H1 (cell line): ENCODE measurements at regions not wholly inside any gene's neighbourhood (a gene's known extent, or its start where the extent isn't known, plus 50 kb on each side); places are given as distances from the start of the nearest gene placed in this dataset.

Experiments used
- CTCF ChIA-PET: fragments of 300-600 bp; sonication (Branson Sonifier 250); formaldehyde crosslinking; loops from one replicate; lab custom pipeline; 2021; ENCODE audit not compliant: partially characterized antibody; lab: Charles Lee
- POLR2A ChIA-PET: fragments of 300-600 bp; sonication (Branson Sonifier 250); formaldehyde crosslinking; loops from one replicate; lab custom pipeline; 2021; ENCODE audit warnings: inconsistent platforms; ENCODE audit not compliant: partially characterized antibody; lab: Charles Lee
- DNase-seq, 2 experiments: peaks; one replicate each; pipeline versions ENCODE4 v3.0.0 to v3.0.0-alpha.2; 2010 to 2022; ENCODE audit warnings: low spot score in 2 of 2, low read depth in 1 of 2, mixed read lengths in 1 of 2
- FAIRE-seq: peaks from 2 replicates; lab custom pipeline; 2011; peaks lifted over from hg19 to GRCh38; lab: Jason Lieb, UNC
- H2AFZ ChIP-seq: 2 replicates; pipeline ENCODE4 v1.8.1; 2012; ENCODE audit warnings: low read length, inconsistent platforms
- H2AK5ac ChIP-seq: 2 replicates; pipeline ENCODE4 v1.6.1; 2013; ENCODE audit warnings: low read depth, low read length
- H2BK120ac ChIP-seq: replicated peaks from 2 replicates; pipeline ENCODE3; 2013; ENCODE audit warnings: low read depth, low read length, inconsistent platforms
- H2BK12ac ChIP-seq: 2 replicates; pipeline ENCODE4 v1.6.1; 2013; ENCODE audit warnings: low read depth, low read length
- H2BK15ac ChIP-seq: 2 replicates; pipeline ENCODE4 v1.6.1; 2013; ENCODE audit warnings: low read length
- H2BK20ac ChIP-seq: 2 replicates; pipeline ENCODE4 v1.6.1; 2013; ENCODE audit warnings: low read length
- H2BK5ac ChIP-seq: 2 replicates; pipeline ENCODE4 v1.6.1; 2013; ENCODE audit warnings: low read depth, low read length
- H3K14ac ChIP-seq: 2 replicates; pipeline ENCODE4 v1.6.1; 2013; ENCODE audit warnings: inconsistent platforms; ENCODE audit not compliant: insufficient read length
- H3K18ac ChIP-seq: 2 replicates; pipeline ENCODE4 v1.6.1; 2013; ENCODE audit warnings: low read length; ENCODE audit errors: extremely low read depth
- H3K23ac ChIP-seq: 2 replicates; pipeline ENCODE4 v1.6.1; 2013; ENCODE audit warnings: inconsistent platforms; ENCODE audit not compliant: insufficient read length
- H3K23me2 ChIP-seq: 2 replicates; pipeline ENCODE4 v1.6.1; 2013; ENCODE audit warnings: low read depth, low read length
- H3K27ac ChIP-seq: 2 replicates; pipeline ENCODE4 v1.6.1; 2011; ENCODE audit warnings: low read depth, low read length, inconsistent platforms
- H3K27me3 ChIP-seq, 4 experiments: replicated peaks in 1 of 4; 1 replicate in 1 of 4; 2 replicates in 3 of 4; pipeline versions ENCODE4 v1.6.1 to v1.8.1; 2011 to 2013; ENCODE audit warnings: low read length in 3 of 4, mild to moderate bottlenecking in 3 of 4, inconsistent platforms in 2 of 4, mixed read lengths in 2 of 4, moderate library complexity in 1 of 4; ENCODE audit not compliant: control insufficient read depth in 3 of 4, insufficient read depth in 3 of 4; ENCODE audit errors: extremely low read depth in 1 of 4
- H3K36me3 ChIP-seq, 4 experiments: 2 replicates each; pipeline versions ENCODE4 v1.6.1 to v1.8.1; 2011 to 2013; ENCODE audit warnings: mild to moderate bottlenecking in 4 of 4, low read length in 3 of 4, moderate library complexity in 2 of 4, control low read depth in 1 of 4, inconsistent platforms in 1 of 4; ENCODE audit not compliant: insufficient read depth in 4 of 4, control insufficient read depth in 2 of 4
- H3K4ac ChIP-seq: replicated peaks from 2 replicates; pipeline ENCODE3; 2013; ENCODE audit warnings: low read length, low read depth, mixed read lengths, inconsistent platforms; ENCODE audit not compliant: insufficient read length
- H3K4me1 ChIP-seq, 4 experiments: replicated peaks in 1 of 4; 1 replicate in 1 of 4; 2 replicates in 3 of 4; pipeline versions ENCODE4 v1.6.1 to v1.8.1; 2011 to 2013; ENCODE audit warnings: low read length in 3 of 4, inconsistent platforms in 2 of 4, mixed read lengths in 1 of 4; ENCODE audit not compliant: insufficient read depth in 4 of 4, control insufficient read depth in 3 of 4
- H3K4me2 ChIP-seq, 2 experiments: 2 replicates each; pipeline versions ENCODE4 v1.6.1 to v1.8.1; 2011 to 2013; ENCODE audit warnings: low read depth in 2 of 2, low read length in 2 of 2, control low read depth in 1 of 2, inconsistent platforms in 1 of 2, mild to moderate bottlenecking in 1 of 2; ENCODE audit not compliant: insufficient read depth in 1 of 2
- H3K4me3 ChIP-seq, 4 experiments: fragments of 200-600, 300-600 bp in 1 of 4; sonication (generic), shearing (Covaris generic), sonication (Bioruptor Twin) in 1 of 4; 2 replicates each; pipeline versions ENCODE4 v1.5.1 to v1.8.1; 2011 to 2016; ENCODE audit warnings: low read length in 4 of 4, low read depth in 3 of 4, control low read depth in 2 of 4, inconsistent platforms in 2 of 4, mild to moderate bottlenecking in 2 of 4, mixed read lengths in 1 of 4, moderate library complexity in 1 of 4; ENCODE audit not compliant: insufficient read depth in 2 of 4; ENCODE audit errors: extremely low read depth in 1 of 4
- H3K56ac ChIP-seq: replicated peaks from 2 replicates; pipeline ENCODE3; 2013; ENCODE audit warnings: low read depth, mild to moderate bottlenecking, mixed read lengths, low read length, inconsistent platforms; ENCODE audit not compliant: insufficient read length
- H3K79me1 ChIP-seq: 2 replicates; pipeline ENCODE4 v1.6.1; 2013; ENCODE audit warnings: low read depth, low read length, control low read depth
- H3K79me2 ChIP-seq, 2 experiments: 2 replicates each; pipeline versions ENCODE4 v1.6.1 to v1.8.1; 2012 to 2013; ENCODE audit warnings: low read length in 2 of 2, mild to moderate bottlenecking in 2 of 2, inconsistent platforms in 1 of 2; ENCODE audit not compliant: insufficient read depth in 2 of 2, control insufficient read depth in 1 of 2
- H3K9ac ChIP-seq, 4 experiments: replicated peaks in 1 of 4; 1 replicate in 1 of 4; 2 replicates in 3 of 4; pipeline versions ENCODE4 v1.6.1 to v1.8.1; 2011 to 2013; ENCODE audit warnings: low read depth in 3 of 4, low read length in 3 of 4, control low read depth in 2 of 4, mild to moderate bottlenecking in 2 of 4, moderate library complexity in 2 of 4, inconsistent platforms in 1 of 4; ENCODE audit errors: extremely low read depth in 1 of 4
- H3K9me3 ChIP-seq, 2 experiments: 2 replicates each; pipeline versions ENCODE4 v1.6.1 to v1.8.1; 2012 to 2013; ENCODE audit warnings: mild to moderate bottlenecking in 2 of 2, moderate library complexity in 2 of 2, control low read depth in 1 of 2, inconsistent platforms in 1 of 2, low read depth in 1 of 2, low read length in 1 of 2, mixed read lengths in 1 of 2; ENCODE audit not compliant: insufficient read depth in 2 of 2
- H4K20me1 ChIP-seq, 2 experiments: replicated peaks in 1 of 2; 2 replicates each; pipeline versions ENCODE3 to v1.8.1; 2011 to 2013; ENCODE audit warnings: inconsistent platforms in 2 of 2, low read length in 2 of 2, mild to moderate bottlenecking in 1 of 2; ENCODE audit not compliant: insufficient read depth in 2 of 2, control insufficient read depth in 1 of 2
- H4K5ac ChIP-seq: 2 replicates; pipeline ENCODE4 v1.6.1; 2013; ENCODE audit warnings: low read length, low read depth, mixed read lengths, inconsistent platforms; ENCODE audit not compliant: insufficient read length
- H4K8ac ChIP-seq: 2 replicates; pipeline ENCODE4 v1.8.0; 2013; ENCODE audit warnings: mild to moderate bottlenecking, moderate library complexity, low read length, inconsistent platforms; ENCODE audit not compliant: insufficient read depth; ENCODE audit errors: extremely low read depth
- H4K91ac ChIP-seq: replicated peaks from 2 replicates; pipeline ENCODE3; 2013; ENCODE audit warnings: low read length, mixed read lengths, inconsistent platforms; ENCODE audit not compliant: insufficient read length
- CTCF ChIP-seq, 3 experiments: IDR thresholded peaks; 1 replicate in 2 of 3; 2 replicates in 1 of 3; pipeline versions ENCODE4 v1.5.1 to v1.6.1; 2011; ENCODE audit warnings: low read length in 3 of 3, mild to moderate bottlenecking in 3 of 3, inconsistent platforms in 2 of 3, low read depth in 1 of 3, moderate library complexity in 1 of 3; ENCODE audit not compliant: insufficient read depth in 1 of 3; ENCODE audit errors: control extremely low read depth in 1 of 3
- POU5F1 ChIP-seq: IDR thresholded peaks from 2 replicates; pipeline ENCODE4 v1.6.1; 2011; ENCODE audit warnings: low read depth, mild to moderate bottlenecking, low read length, moderate library complexity
- RBBP5 ChIP-seq: IDR thresholded peaks from 2 replicates; pipeline ENCODE4 v1.7.1; 2012; ENCODE audit warnings: low read depth, mild to moderate bottlenecking, inconsistent platforms, low read length, moderate library complexity, borderline replicate concordance
- SAP30 ChIP-seq: fragments of 300-600 bp; sonication (generic); IDR thresholded peaks from 2 replicates; pipeline ENCODE4 v1.7.1; 2012; ENCODE audit warnings: low read length, moderate library complexity, mild to moderate bottlenecking, inconsistent platforms; ENCODE audit not compliant: insufficient read depth, insufficient replicate concordance
- SIRT6 ChIP-seq: IDR thresholded peaks from one replicate; pipeline ENCODE4 v1.7.1; 2012; ENCODE audit warnings: low read length, inconsistent platforms
- SRF ChIP-seq: IDR thresholded peaks from 2 replicates; pipeline ENCODE4 v1.6.1; 2011; ENCODE audit warnings: mild to moderate bottlenecking, low read depth, low read length, moderate library complexity
- WGBS, 2 experiments: shearing (Covaris generic) in 1 of 2; methylation state at CpG; one replicate each; pipeline versions ENCODE4 v1.1.6 to v1.1.7; 2013 to 2015; ENCODE audit warnings: low lambda C conversion rate in 2 of 2, mixed read lengths in 2 of 2, inconsistent platforms in 1 of 2, low coverage in 1 of 2, missing lambda C conversion rate in 1 of 2; ENCODE audit not compliant: insufficient replicate concordance in 2 of 2, insufficient coverage in 1 of 2, insufficient read length in 1 of 2; ENCODE audit errors: extremely low coverage in 1 of 2, missing lambda C conversion rate in 1 of 2; 5-methylcytosine and 5-hydroxymethylcytosine counted together

- no peaks in the 10 kb centered on the region for H3K23me2 ChIP-seq
- H3K18ac ChIP-seq = no peak overlapping the region
- no peak overlapping the region for H3K27ac ChIP-seq
- no peak overlapping the region for H2BK5ac ChIP-seq
- no peak overlapping the region for H2BK20ac ChIP-seq
- H2AFZ ChIP-seq = no peak overlapping the region
- H3K56ac ChIP-seq = no peak overlapping the region
- H4K91ac ChIP-seq = no peak overlapping the region
- no peak overlapping the region for H4K5ac ChIP-seq
- H4K20me1 ChIP-seq = no peaks in the 10 kb centered on the region
- H2BK15ac ChIP-seq = no peak overlapping the region
- H3K9ac ChIP-seq = no peak overlapping the region
- no peak overlapping the region for H2AK5ac ChIP-seq
- no peaks in the 10 kb centered on the region for H3K36me3 ChIP-seq
- WGBS, 2 experiments = 92% methylated on average over 2 of the region's 2 CpGs; no CpG with 5 or more reads in 1 of the 2 experiments
- H3K23ac ChIP-seq = no peak overlapping the region
- H3K79me2 ChIP-seq = no peaks in the 10 kb centered on the region
- TF ChIP-seq SIRT6 (no peak), SRF (no peak), CTCF (IDR thresholded peaks at IDR 0.05; ENCODE audit: control extremely low read depth in 1 of 3, insufficient read depth in 1 of 3, low read depth in 1 of 3, low read length in 3 of 3) (no peak), SAP30 (no peak), RBBP5 (no peak), POU5F1 (no peak)
- TF ChIP-seq, all 59 proteins: peak for 0
- Histone ChIP-seq H3K4ac (no peak overlapping the region), H4K8ac (no peak overlapping the region), H3K79me1 (no peaks in the 10 kb centered on the region), H2BK12ac (no peak overlapping the region), H2BK120ac (no peak overlapping the region), H3K27me3 (no peaks in the 10 kb centered on the region), H3K9me3 (no peaks in the 10 kb centered on the region), H3K4me1 (peaks cover 0 to 4% (median 2%) of the 10 kb centered on the region in 4 experiments; a peak in 2 of 7 replicates), H3K4me2 (no peak overlapping the region), H3K4me3 (no peak overlapping the region), H3K14ac (no peak overlapping the region)
- DNase-seq (no peak), FAIRE-seq (no peak)
- POLR2A ChIA-PET = interaction anchor here (0.6 kb wide), 1 partner anchor 661 kb away, joined by 3 read pairs; no protein-coding TSS in a partner anchor
- CTCF ChIA-PET = interaction anchor here (1.7 kb wide), 1 partner anchor 14 kb away, joined by 4 read pairs; no protein-coding TSS in a partner anchor
Measured at GRCh38 chr13:71051573-71051972, 815.4 kb downstream of the DACH1 start.
